ENCODE measurements at regions not wholly inside any gene's neighbourhood (a gene's known extent, or its start where the extent isn't known, plus 50 kb on each side); places are given as distances from the start of the nearest gene placed in this dataset.
A peak's percentile ranks its signal among the peaks of the same experiment; 100 is the strongest.

DNA sequence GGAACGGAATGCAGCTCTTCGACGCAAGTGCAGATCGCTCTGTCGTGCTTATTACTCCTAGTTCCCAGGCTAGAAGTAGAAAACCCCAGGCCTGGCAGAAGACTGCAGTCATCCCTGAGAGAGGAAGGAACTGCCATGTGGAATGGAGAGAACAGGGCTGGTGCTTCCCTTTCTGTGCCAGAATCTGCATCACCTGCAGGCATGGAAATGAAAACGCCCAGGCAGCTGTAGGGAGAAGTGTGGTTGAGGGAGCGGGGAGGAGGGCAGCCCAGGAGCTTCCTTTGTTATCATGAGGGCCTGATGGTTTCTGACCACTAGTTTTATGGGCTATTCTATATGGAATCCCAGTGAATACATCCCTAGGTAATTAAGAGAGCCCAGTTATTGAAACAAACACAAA, 79.4 kb upstream of the SMIM21 start:
- no peak overlapping the region for H3K4me3 ChIP-seq (replicated peaks in 1 of 2; ENCODE audit: low read depth in 2 of 2, low read length in 2 of 2)
- DNase-seq (ENCODE audit: low read depth in 2 of 2) = no peak
- TF ChIP-seq, protein P1, sequence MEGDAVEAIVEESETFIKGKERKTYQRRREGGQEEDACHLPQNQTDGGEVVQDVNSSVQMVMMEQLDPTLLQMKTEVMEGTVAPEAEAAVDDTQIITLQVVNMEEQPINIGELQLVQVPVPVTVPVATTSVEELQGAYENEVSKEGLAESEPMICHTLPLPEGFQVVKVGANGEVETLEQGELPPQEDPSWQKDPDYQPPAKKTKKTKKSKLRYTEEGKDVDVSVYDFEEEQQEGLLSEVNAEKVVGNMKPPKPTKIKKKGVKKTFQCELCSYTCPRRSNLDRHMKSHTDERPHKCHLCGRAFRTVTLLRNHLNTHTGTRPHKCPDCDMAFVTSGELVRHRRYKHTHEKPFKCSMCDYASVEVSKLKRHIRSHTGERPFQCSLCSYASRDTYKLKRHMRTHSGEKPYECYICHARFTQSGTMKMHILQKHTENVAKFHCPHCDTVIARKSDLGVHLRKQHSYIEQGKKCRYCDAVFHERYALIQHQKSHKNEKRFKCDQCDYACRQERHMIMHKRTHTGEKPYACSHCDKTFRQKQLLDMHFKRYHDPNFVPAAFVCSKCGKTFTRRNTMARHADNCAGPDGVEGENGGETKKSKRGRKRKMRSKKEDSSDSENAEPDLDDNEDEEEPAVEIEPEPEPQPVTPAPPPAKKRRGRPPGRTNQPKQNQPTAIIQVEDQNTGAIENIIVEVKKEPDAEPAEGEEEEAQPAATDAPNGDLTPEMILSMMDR (IDR thresholded peaks at IDR 0.05; ENCODE audit: low read depth, low read length) = no peak

DNA sequence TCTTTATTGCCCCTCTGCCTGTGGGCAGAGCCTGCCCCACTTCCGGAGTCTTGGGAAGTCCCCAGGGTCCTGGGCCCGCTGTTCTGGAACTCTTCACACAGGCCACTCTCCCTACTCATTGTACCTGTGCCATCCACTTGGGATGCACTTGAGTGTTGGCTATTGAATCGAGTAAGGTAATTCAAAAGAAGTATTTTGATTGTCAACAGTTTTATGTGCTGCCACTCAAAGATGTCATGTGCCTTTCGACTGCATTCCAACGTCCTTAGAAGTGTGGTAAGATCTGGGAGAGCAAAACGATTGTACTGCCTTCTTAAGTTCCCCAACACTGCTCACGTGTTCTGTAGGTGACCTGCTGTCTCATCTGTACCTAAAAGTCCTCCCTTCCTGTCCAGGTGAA, 77.0 kb upstream of the SMIM21 start:
- TF ChIP-seq, protein P1 (IDR thresholded peaks at IDR 0.05; ENCODE audit: low read depth, low read length) = no peak

DNA sequence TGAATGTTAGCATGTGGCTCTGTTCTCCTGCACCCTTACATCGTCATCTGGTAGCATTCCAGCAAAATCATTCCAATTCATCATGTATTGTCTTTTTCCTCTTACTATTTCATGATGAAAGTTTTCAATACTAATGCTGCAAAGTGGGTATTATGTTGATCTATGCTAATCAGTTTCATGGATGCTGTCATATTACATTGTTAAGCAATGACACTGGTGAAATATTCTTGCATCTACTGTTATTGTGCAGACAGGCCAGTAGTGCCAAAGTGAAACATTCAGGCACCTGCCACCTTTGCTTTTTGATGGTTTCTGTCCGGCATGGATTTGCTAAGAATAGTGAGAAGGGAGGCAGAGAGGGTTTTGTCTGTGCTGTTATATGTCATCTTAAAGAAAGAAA, 76.1 kb upstream of the SMIM21 start:
- H3K4me3 ChIP-seq (replicated peaks in 1 of 2; ENCODE audit: low read depth in 2 of 2, low read length in 2 of 2) = no peak overlapping the region
- no peak for DNase-seq (ENCODE audit: low read depth in 2 of 2)
- TF ChIP-seq, protein P1 (IDR thresholded peaks at IDR 0.05; ENCODE audit: low read depth, low read length) = no peak

More for the DNA sequence above, 77.0 kb upstream of the SMIM21 start:
- DNase-seq (ENCODE audit: low read depth in 2 of 2) = no peak
- no peak overlapping the region for H3K4me3 ChIP-seq (replicated peaks in 1 of 2; ENCODE audit: low read depth in 2 of 2, low read length in 2 of 2)

DNA sequence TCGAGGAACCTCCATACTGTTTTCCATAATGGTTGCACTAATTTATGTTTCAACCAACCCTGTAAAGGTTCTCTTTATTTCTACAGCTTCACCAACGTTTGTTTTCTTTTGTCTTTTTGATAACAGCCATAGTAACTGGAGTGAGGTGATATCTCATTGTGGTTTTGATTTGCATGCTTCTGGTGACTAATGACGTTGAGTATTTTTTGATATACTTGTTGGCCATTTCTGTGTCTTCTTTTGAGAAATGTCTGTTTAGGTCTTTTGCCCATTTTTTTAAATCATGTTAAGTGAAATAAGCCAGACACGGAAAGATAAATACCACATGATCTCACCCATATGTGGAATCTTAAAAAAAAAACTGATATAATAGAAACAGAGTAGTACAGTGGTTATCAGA, 74.8 kb upstream of the SMIM21 start:
- TF ChIP-seq, protein P1 (IDR thresholded peaks at IDR 0.05; ENCODE audit: low read depth, low read length) = no peak
- peak in 1 of 2 donors; percentile 64 for DNase-seq (ENCODE audit: low read depth in 2 of 2)
- H3K4me3 ChIP-seq (replicated peaks in 1 of 2; ENCODE audit: low read depth in 2 of 2, low read length in 2 of 2) = no peak overlapping the region

DNA sequence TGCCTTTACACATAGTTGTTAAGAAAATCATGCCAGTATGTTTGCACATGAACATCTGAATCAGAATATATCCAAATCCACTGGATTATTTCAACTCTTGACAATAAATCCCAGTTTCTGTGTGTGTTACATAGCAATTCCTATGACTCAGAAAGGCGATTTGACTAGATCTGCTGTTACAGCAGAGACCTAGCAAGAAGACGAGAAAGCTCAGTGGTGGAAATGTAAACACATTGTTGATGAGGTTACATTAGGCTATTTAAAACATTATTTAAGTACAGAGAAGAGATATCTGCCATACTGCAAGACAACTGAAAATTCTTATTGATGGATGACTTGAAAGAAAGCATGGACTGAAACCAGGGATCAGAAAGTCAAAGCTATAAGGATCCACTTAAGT, 73.0 kb upstream of the SMIM21 start:
- TF ChIP-seq, protein P1 (IDR thresholded peaks at IDR 0.05; ENCODE audit: low read depth, low read length) = no peak

DNA sequence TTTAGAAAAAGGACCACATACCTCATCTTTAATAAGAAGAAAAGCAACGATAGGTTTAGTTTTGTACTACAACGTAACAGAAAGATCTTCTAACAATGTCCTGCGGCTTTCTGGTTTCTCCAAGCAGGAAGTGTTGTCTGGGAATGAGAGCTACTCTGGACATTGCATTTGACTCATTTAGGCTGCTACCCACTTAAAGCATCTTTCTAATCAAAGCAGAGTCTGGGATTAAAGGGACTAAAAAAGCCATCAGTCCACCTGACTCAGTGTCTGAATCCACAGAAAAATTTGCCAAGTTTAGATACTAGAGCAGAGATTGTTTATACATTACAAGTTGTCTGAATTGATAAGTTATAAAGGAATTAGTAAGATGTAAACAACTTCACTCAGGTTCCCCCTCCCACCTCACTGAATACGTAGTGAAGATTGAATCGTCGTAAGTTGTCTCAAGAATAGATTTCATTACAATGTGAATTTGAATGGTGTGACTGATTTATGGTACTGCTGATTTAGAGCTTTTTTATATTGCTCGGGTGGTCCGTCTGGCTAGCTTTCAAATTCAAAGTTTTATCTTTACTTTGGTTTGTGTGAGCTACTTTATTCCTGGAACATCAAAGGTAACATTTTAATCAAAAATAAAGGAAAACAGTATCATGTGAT, 70.2 kb upstream of the SMIM21 start:
- DNase-seq (ENCODE audit: low read depth in 2 of 2) = no peak
- TF ChIP-seq, protein P1 (IDR thresholded peaks at IDR 0.05; ENCODE audit: low read depth, low read length) = no peak
- H3K4me3 ChIP-seq (replicated peaks in 1 of 2; ENCODE audit: low read depth in 2 of 2, low read length in 2 of 2) = no peak overlapping the region

More for the DNA sequence above, 73.0 kb upstream of the SMIM21 start:
- no peak overlapping the region for H3K4me3 ChIP-seq (replicated peaks in 1 of 2; ENCODE audit: low read depth in 2 of 2, low read length in 2 of 2)
- no peak for DNase-seq (ENCODE audit: low read depth in 2 of 2)

DNA sequence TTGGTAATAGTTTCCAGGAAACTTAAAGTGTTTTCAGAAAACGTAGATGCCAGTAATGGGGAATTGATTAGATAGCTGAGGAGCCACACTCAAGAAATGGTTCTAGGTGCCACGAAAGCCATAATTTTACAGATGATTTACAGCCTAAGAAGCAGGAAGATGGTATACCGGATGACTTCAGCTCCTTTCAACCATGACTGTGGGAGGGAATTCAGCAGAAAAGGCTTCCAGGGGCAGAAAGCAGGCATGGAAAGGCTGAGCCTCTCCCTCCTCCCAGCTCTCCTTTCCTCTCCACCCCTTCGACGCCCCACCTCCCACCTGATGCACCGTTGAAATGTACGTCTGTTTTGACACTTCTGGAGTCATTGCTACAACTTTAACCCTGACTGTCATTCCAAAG, 68.6 kb upstream of the SMIM21 start:
- H3K4me3 ChIP-seq (replicated peaks in 1 of 2; ENCODE audit: low read depth in 2 of 2, low read length in 2 of 2) = no peak overlapping the region
- TF ChIP-seq, protein P1 (IDR thresholded peaks at IDR 0.05; ENCODE audit: low read depth, low read length) = no peak
- no peak for DNase-seq (ENCODE audit: low read depth in 2 of 2)
